ENCODE measurements at regions not wholly inside any gene's neighbourhood (a gene's known extent, or its start where the extent isn't known, plus 50 kb on each side); places are given as distances from the start of the nearest gene placed in this dataset.
"Not testable (repeated sequence)": the region's sequence is repeated elsewhere in the genome, so short reads cannot be mapped to it uniquely, and the experiment has no call there.

- TF ChIP-seq CTCF (conservative IDR thresholded peaks at IDR 0.05; ENCODE audit: low read depth, low read length): no peak
- Histone ChIP-seq H3K4me2 (no peak overlapping the region), H3K36me3 (ENCODE audit: insufficient read depth) (no peaks in the 10 kb centered on the region), H2AFZ (ENCODE audit: low read depth) (no peak overlapping the region), H3K27ac (no peak overlapping the region), H3K4me1 (ENCODE audit: low read depth, poor library complexity, severe bottlenecking) (no peaks in the 10 kb centered on the region), H4K20me1 (ENCODE audit: insufficient read depth) (no peaks in the 10 kb centered on the region), H3K4me3 (IDR thresholded peaks at IDR 0.05; ENCODE audit: insufficient read depth, low read depth, low read length) (no peak overlapping the region), H3K79me2 (ENCODE audit: insufficient read depth, low read depth) (no peaks in the 10 kb centered on the region), H3K9ac (no peak overlapping the region), H3K27me3 (ENCODE audit: insufficient read depth, low read depth) (no peaks in the 10 kb centered on the region)
These were observed 598.4 kb downstream of the ACTL7B start for GRCh38 chr9:108257382-108257781.

- TF ChIP-seq CTCF (conservative IDR thresholded peaks at IDR 0.05; ENCODE audit: low read depth, low read length): no peak
- Histone ChIP-seq H3K27me3 (ENCODE audit: insufficient read depth, low read depth) (no peaks in the 10 kb centered on the region), H3K4me1 (ENCODE audit: low read depth, poor library complexity, severe bottlenecking) (no peaks in the 10 kb centered on the region), H3K79me2 (ENCODE audit: insufficient read depth, low read depth) (no peaks in the 10 kb centered on the region), H3K4me3 (IDR thresholded peaks at IDR 0.05; ENCODE audit: insufficient read depth, low read depth, low read length) (no peak overlapping the region), H4K20me1 (ENCODE audit: insufficient read depth) (no peaks in the 10 kb centered on the region), H2AFZ (ENCODE audit: low read depth) (no peak overlapping the region), H3K27ac (no peak overlapping the region), H3K9ac (no peak overlapping the region), H3K36me3 (ENCODE audit: insufficient read depth) (no peaks in the 10 kb centered on the region), H3K4me2 (no peak overlapping the region)
These were observed 601.5 kb downstream of the ACTL7B start for GRCh38 chr9:108254236-108254635.

GRCh38 chr9:108247391-108247790 is 608.4 kb downstream of the ACTL7B start:
- not testable (repeated sequence) for H3K4me1 ChIP-seq (ENCODE audit: low read depth, poor library complexity, severe bottlenecking); H2AFZ ChIP-seq (ENCODE audit: low read depth); H3K27me3 ChIP-seq (ENCODE audit: insufficient read depth, low read depth); H3K4me3 ChIP-seq (IDR thresholded peaks at IDR 0.05; ENCODE audit: insufficient read depth, low read depth, low read length); H3K79me2 ChIP-seq (ENCODE audit: insufficient read depth, low read depth); H3K4me2 ChIP-seq; H4K20me1 ChIP-seq (ENCODE audit: insufficient read depth); H3K9ac ChIP-seq; H3K36me3 ChIP-seq (ENCODE audit: insufficient read depth); H3K27ac ChIP-seq

- Histone ChIP-seq H3K9ac (no peak overlapping the region), H3K4me3 (IDR thresholded peaks at IDR 0.05; ENCODE audit: insufficient read depth, low read depth, low read length) (no peak overlapping the region), H3K4me2 (no peak overlapping the region), H3K79me2 (ENCODE audit: insufficient read depth, low read depth) (no peaks in the 10 kb centered on the region), H3K27ac (no peak overlapping the region), H3K4me1 (ENCODE audit: low read depth, poor library complexity, severe bottlenecking) (no peaks in the 10 kb centered on the region), H4K20me1 (ENCODE audit: insufficient read depth) (no peaks in the 10 kb centered on the region), H3K27me3 (ENCODE audit: insufficient read depth, low read depth) (no peaks in the 10 kb centered on the region), H3K36me3 (ENCODE audit: insufficient read depth) (no peaks in the 10 kb centered on the region), H2AFZ (ENCODE audit: low read depth) (no peak overlapping the region)
- no peak for TF ChIP-seq CTCF (conservative IDR thresholded peaks at IDR 0.05; ENCODE audit: low read depth, low read length)
These were observed 609.9 kb downstream of the ACTL7B start for GRCh38 chr9:108245901-108246300.

GRCh38 chr9:108245331-108245730 is 610.5 kb downstream of the ACTL7B start:
- Histone ChIP-seq H3K4me1 (ENCODE audit: low read depth, poor library complexity, severe bottlenecking) (no peaks in the 10 kb centered on the region), H2AFZ (ENCODE audit: low read depth) (no peak overlapping the region), H4K20me1 (ENCODE audit: insufficient read depth) (no peaks in the 10 kb centered on the region)

More at GRCh38 chr9:108245331-108245730, 610.5 kb downstream of the ACTL7B start:
- H3K9ac ChIP-seq: no peak overlapping the region
- no peaks in the 10 kb centered on the region for H3K79me2 ChIP-seq (ENCODE audit: insufficient read depth, low read depth)
- no peaks in the 10 kb centered on the region for H3K27me3 ChIP-seq (ENCODE audit: insufficient read depth, low read depth)
- TF ChIP-seq CTCF (conservative IDR thresholded peaks at IDR 0.05; ENCODE audit: low read depth, low read length): no peak
- H3K4me2 ChIP-seq: no peak overlapping the region
- no peaks in the 10 kb centered on the region for H3K36me3 ChIP-seq (ENCODE audit: insufficient read depth)
- no peak overlapping the region for H3K27ac ChIP-seq
- no peak overlapping the region for H3K4me3 ChIP-seq (IDR thresholded peaks at IDR 0.05; ENCODE audit: insufficient read depth, low read depth, low read length)

Data from KMS-11 (cell line).